ENCODE measurements at regions not wholly inside any gene's neighbourhood (a gene's known extent, or its start where the extent isn't known, plus 50 kb on each side); places are given as distances from the start of the nearest gene placed in this dataset.

GRCh38 chr3:117404141-117404540 lies 694.6 kb downstream of the TUSC7 start:
- DNase-seq (ENCODE audit: low spot score): no peak

GRCh38 chr3:117404730-117405129 lies 695.2 kb downstream of the TUSC7 start:
- DNase-seq (ENCODE audit: low spot score): no peak

GRCh38 chr3:117405359-117405758 lies 695.8 kb downstream of the TUSC7 start:
- DNase-seq (ENCODE audit: low spot score): no peak

GRCh38 chr3:117407317-117407716 lies 697.7 kb downstream of the TUSC7 start:
- DNase-seq (ENCODE audit: low spot score): peak; percentile 15

- no peak for DNase-seq (ENCODE audit: low spot score)
These were observed 699.2 kb downstream of the TUSC7 start for GRCh38 chr3:117408811-117409210.

- no peak for DNase-seq (ENCODE audit: low spot score)
These were observed 699.7 kb downstream of the TUSC7 start for GRCh38 chr3:117409256-117409655.

GRCh38 chr3:117409701-117410459 lies 700.3 kb downstream of the TUSC7 start:
- no peak for DNase-seq (ENCODE audit: low spot score)

GRCh38 chr3:117411971-117412370 lies 702.4 kb downstream of the TUSC7 start:
- DNase-seq (ENCODE audit: low spot score): no peak

- DNase-seq (ENCODE audit: low spot score): no peak
These were observed 707.8 kb downstream of the TUSC7 start for GRCh38 chr3:117417411-117417810.

GRCh38 chr3:117427081-117427480 lies 717.5 kb downstream of the TUSC7 start:
- DNase-seq (ENCODE audit: low spot score): no peak

- no peak for DNase-seq (ENCODE audit: low spot score)
These were observed 723.8 kb downstream of the TUSC7 start for GRCh38 chr3:117433427-117433826.

GRCh38 chr3:117434661-117435412 lies 725.3 kb downstream of the TUSC7 start:
- DNase-seq (ENCODE audit: low spot score): no peak

GRCh38 chr3:117435506-117435905 lies 725.9 kb downstream of the TUSC7 start:
- no peak for DNase-seq (ENCODE audit: low spot score)

- DNase-seq (ENCODE audit: low spot score): no peak
These were observed 730.2 kb downstream of the TUSC7 start for GRCh38 chr3:117439812-117440211.

GRCh38 chr3:117441851-117442250 lies 732.3 kb downstream of the TUSC7 start:
- no peak for DNase-seq (ENCODE audit: low spot score)

- no peak for DNase-seq (ENCODE audit: low spot score)
These were observed 733.0 kb downstream of the TUSC7 start for GRCh38 chr3:117442566-117442965.

GRCh38 chr3:117443014-117443413 lies 733.4 kb downstream of the TUSC7 start:
- DNase-seq (ENCODE audit: low spot score): peak; percentile 7

- no peak for DNase-seq (ENCODE audit: low spot score)
These were observed 734.6 kb downstream of the TUSC7 start for GRCh38 chr3:117444175-117444574.

GRCh38 chr3:117447419-117447818 lies 737.8 kb downstream of the TUSC7 start:
- no peak for DNase-seq (ENCODE audit: low spot score)

GRCh38 chr3:117450026-117450425 lies 740.4 kb downstream of the TUSC7 start:
- DNase-seq (ENCODE audit: low spot score): no peak

- no peak for DNase-seq (ENCODE audit: low spot score)
These were observed 744.7 kb downstream of the TUSC7 start for GRCh38 chr3:117454254-117454653.

GRCh38 chr3:117454908-117455307 lies 745.3 kb downstream of the TUSC7 start:
- no peak for DNase-seq (ENCODE audit: low spot score)

- no peak for DNase-seq (ENCODE audit: low spot score)
These were observed 746.2 kb downstream of the TUSC7 start for GRCh38 chr3:117455782-117456181.
